ENCODE measurements at regions not wholly inside any gene's neighbourhood (a gene's known extent, or its start where the extent isn't known, plus 50 kb on each side); places are given as distances from the start of the nearest gene placed in this dataset.
A peak's percentile ranks its signal among the peaks of the same experiment; 100 is the strongest.

DNA sequence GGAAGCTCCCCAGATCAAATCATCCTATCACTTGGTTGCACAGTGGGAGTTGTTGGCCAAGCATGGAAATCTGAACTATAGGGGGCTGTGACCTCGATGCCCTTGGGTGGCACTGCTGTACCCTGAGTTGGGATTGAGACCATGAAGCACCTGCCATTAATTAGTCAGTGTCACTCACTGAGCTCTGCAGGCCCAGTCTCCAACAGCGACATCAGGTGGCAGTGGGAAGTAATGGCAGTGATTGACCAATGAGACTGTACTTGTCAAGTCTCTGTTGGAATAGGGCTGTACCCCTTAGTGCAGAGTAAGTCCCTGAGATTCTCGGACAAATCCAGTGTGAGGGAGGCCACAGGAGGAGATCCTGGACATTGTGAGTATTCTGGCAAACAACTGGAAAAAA lies 118.0 kb upstream of the RPL38 start:
- no peak for DNase-seq (ENCODE audit: low spot score)

DNA sequence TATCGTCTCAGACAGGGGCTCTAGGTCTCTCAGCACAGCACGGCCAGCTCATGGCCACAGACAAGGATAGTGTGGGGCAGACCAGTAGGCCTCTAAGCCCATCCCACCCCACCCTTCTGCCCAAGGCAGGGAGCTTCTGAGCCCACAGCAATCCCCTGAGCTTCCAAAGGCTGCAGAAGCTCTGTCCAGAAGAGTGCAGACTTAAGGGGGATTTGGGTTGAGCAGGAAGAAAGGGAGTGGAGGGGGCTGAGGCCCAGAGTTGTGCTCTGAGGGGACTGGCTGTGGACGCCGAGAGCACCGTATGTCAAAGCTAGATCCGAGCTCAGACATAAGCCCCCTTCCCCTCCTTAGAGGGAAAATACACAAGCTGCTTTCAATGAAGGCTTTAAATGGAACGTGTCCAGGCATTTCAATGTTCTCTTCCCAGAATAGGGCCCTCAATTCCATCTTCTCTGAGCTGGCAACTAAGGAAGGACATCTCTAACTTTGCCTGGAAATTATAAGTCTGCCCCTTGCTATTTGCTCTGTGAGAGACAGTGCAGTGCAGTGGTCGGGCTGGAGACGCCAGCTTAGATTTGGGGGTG lies 116.4 kb upstream of the RPL38 start:
- DNase-seq (ENCODE audit: low spot score): no peak

DNA sequence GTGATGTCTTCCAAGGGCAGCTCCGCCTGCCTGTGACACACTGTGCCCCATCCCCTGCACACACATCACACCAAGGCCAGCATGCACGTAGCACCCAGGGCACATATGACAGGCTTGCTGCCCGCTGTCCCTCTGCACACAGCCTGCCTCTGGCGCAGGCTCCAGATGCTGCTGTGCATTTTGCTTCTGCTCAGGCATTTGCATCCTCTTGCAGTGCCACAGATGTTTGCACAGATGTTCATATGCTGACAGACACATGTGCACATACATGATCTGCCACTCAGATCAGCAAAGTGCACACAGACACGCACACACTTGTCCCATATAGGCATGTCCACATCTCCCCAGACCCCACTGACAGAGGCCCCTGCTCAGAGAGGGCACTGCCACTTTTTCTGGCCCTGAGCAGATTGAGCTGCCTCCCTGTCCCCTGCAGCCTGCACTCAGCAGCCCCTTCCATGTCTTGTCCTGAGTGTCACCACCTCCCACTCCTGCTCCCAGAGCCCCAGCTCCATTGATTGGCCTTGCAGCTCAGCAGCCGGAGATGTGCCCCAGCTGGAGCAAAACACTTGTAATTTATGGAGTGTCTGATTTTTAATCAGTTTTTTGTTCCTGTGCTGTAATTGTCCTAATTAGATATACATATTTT lies 115.1 kb upstream of the RPL38 start:
- DNase-seq (ENCODE audit: low spot score): no peak

DNA sequence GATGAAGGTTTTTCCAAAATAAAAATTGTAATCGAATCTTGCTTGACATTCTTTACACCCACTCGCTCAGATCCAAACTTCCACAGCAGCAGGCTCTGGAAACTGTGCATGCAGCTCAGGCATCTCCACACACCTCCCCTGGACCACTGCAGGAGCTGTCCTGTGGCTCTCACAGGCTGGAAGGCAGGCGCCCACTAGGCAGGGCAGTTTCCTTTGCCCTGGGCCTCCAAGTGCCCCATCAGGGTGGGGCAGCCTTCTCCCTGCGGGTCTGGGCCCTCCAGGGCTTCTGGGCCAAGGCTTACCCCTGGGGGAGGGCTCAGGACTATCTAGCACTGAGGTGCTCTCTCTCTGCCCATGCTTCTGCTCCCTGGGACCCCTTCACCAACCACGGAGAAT lies 114.5 kb upstream of the RPL38 start:
- no peak for DNase-seq (ENCODE audit: low spot score)

DNA sequence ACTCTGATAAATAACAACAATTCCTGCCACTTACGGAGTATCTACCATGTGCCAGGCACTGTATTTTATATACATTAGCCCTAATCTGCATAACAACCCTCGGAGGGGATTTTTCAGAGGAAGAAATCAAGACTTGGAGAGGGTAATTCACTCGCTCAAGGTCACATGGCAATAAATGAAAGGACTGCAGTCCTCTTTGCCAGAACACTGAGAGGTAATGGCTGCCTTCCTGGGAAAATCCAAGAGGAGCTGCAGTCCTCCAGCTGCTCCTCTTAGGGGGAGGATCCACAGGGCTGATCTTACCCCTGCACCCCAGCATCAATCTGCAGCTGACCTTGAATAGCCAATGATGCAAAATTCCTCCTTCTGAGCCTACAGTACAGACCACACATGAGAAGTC lies 114.1 kb upstream of the RPL38 start:
- DNase-seq (ENCODE audit: low spot score): no peak

DNA sequence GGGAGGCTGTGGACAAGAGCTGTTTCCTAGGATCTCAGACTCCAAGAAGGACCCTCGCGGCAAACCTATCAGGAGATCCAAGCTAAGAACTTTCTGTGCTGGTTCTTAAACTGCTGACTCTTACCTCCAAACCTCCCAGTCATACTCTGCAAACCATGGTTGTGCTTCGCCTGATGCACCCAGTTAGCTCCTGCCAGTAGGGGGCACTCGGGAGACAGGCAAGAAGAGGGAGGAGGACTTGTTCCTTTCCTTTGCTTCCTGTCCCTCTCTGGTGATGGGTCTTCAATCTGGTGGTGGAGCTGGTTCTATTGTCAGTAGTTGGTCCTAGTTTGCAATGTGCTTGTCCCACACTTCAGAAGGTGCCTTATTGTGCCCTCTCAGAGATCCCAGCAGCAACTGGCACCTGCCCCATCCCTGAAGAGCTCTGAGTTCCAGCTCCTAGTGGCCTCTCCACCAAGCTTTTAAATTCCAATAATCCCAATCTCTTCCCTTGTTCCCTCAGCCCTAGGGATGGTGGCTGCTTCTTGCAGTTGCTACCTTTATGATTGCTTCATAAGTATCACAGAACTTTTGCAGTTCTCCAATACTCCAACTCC lies 113.5 kb upstream of the RPL38 start:
- DNase-seq (ENCODE audit: low spot score): peak; percentile 50

DNA sequence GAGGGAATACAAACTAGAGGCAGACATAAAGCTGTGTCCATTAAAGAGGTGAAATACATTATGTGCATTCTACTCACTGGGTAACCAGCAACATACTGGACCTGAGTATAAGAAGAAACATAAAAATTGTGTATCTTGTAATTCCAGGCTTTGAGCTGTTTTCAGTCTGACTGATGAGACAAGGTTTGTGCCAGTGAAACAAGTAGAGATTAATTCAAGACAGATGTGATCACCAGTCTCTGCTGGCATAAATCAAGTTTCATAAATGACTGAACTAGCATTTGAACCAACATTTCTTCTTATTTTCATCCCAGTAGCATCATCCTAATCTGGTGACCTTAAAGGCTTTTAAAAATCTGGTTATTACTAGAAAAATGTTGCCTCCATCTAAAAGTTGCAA lies 108.8 kb upstream of the RPL38 start:
- no peak for DNase-seq (ENCODE audit: low spot score)

DNA sequence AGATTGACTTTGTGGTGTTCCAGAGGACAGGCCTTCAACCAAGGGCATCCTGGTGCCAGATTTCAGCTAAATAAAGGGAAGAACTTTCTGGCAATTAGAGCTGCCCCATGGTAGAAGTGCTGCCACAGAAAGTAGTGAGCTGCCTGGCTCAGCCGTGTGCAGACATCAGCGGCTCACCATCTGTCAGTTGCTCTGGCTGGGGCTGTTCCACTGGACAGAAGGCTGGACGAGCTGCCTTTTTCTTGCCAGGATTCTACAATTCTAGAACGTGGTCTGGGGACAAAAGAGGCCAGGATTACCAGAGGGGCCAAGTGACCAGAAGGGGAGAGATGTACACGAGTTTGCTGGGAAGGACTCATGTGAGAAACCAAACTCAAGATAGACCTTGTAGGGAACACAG lies 107.0 kb upstream of the RPL38 start:
- no peak for DNase-seq (ENCODE audit: low spot score)

DNA sequence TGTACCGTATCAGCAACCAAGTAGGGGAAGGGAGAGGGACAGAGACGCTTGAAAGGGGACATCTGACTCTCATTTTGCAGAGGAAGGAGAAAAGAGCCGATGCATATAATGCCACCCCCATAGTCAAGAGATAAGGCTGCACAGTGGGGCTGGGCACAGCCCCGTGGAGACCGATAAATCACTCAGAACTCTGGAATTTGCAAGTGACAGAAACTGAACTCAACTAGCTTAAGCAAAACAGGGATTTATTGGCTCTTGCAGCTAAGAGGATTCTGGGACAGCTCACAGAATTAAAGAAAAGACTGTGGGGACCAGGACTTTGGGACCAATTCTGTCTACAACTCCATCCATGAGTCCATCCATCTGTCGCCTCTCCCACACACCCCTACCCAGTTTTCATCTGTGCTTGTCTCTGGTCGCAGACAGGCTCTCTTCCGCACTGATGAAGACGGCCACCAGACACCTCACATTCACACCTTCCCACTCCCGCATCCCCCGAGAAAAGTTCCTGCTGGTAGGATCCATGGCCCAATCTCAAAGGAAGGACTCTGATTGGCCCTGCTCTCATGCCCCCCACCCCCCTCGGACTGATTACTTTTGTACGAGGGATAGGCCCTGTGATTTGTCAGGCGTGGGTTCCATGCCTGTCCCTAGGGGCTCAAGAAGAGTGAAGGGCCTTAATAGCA lies 105.9 kb upstream of the RPL38 start:
- no peak for DNase-seq (ENCODE audit: low spot score)

DNA sequence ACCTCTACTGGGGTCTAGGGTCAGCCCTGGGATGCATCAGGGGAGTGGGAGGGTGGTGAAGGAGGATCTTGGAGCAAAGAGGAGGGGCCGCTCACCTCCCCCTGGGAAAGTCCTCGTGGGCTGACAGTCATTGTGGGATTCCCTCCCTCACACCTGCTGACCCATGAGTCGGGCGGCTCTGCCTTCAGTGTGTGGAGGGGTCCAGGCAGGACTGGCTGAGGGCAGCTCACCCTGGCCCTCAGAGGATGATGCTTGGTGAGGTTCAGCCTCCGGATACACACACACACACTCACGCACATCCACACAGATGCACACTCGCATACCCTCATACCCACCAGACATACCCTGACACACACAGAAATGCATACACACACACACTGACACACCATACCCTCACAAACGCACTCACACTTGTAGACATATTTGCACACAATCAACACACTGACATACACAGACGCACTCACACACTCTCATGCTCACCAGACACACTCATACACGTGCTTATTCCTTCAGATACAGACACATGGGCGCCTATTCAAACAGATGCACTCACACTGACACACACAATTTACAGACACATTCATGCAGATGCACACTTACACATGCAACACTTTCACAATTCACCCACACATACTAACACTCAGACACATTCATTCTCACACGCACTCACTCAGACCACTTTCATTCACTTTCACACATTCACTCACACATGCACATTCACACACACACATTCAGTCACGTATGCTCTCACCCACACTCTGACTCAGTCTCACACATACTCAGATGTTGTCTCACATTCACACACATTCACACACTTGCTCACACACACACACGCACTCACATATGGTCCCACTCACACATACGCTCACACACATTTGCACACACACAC lies 105.1 kb upstream of the RPL38 start:
- no peak for DNase-seq (ENCODE audit: low spot score)

DNA sequence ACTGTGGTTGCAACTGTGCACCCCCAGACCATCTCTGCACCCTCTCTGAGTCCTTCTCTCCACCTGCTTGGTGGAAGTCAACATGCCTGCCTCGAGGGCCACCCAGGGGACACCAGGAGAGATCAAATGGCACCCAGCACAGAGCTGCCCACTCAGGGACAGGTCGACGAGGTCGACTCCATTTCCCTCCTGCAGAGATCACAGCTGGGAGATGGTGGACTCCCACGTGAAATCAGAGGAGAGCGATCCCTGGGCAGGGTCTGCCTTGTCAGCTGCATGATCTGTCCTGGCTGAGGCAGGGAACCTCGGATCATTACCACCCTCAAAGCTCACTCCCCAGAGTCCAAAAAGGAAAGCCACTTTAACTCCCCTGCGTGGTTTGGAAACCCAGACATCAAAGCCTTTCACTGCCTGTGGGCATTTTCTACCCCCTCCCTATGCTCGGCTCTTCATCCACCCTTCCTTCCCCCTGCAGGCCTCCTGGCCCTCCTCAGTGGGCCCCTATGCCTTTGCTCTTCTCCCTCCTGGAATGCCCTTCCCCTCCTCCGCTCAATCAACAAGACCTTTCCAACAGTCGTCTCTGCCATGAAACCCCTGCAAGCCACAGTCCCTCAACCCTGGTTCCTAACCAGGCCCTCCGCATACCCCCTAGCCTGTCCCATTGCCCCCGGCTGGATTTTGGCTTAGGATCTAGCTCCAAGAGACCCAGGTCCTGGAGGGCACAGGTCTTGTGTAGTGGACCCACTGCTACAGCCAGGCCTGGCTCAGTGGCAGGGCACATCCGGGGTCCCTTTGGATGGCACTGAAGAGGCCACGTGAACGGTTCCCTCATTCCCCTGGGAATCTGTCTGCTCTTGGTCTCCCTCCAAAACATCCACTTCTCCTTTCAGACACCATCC lies 103.8 kb upstream of the RPL38 start:
- DNase-seq (ENCODE audit: low spot score): no peak

DNA sequence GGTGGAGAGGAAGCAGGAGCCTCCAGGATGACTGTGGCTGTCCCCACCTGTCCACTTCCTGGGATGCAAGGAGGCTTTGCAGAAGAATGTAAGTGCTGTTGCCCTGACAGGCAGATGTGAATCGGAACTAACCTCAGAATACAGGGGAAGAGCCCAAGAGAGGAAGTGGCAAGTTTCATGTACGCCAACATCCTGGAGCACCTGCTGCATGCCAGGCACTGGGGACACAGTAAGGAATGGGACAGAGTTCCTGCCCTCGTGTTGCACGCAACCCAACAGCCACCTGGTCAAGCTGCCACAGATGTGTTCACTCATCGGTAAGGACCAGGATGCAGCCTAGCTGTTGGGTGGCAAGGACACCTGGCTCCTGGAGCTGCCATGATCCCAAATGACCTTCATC lies 98.6 kb upstream of the RPL38 start:
- no peak for DNase-seq (ENCODE audit: low spot score)

DNA sequence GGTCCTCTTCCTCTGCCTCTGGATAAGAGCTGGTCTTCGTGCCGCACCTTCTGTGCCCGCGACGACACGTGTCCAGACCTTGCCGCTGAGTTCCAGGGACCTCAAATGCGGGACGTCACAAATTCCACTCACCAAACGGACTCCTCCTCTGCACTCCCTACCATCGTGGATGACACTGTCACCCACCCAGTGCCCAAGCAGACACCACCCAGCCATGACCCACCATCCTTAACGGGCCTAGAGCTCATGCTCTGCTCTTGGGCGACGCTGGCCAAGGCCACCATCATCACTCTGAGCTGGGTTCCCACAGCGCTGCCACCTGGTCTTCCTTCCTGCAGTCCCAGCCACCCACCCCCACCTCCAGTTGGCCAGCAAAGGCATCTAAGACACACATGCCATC lies 96.4 kb upstream of the RPL38 start:
- no peak for DNase-seq (ENCODE audit: low spot score)

DNA sequence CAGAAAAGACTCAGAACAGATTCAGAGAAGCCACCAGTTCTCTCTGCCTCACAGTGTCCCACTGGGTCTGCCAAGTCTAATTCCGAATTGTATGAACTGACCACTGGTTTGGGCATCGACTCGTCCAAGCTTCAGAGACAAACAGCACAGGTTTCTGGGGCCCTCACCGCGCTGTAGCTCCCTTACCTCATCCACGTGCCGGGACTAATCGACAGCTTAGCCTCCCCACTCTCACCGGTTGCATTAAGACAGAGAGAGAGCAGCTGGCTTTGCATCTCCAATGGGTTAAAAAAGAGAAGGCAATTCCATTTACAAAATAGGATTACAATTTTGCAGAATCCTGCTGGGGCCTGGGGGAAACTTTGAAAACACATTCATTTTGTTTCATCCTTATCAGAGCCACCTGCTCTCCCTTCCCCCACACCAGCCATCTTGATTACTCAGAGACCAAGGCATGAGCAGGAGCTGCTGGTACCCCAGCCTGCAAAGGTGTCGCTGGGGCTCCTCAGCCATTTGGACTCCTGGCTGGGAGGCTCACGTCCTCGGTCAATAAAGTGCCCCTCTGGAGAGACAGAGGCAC lies 95.3 kb upstream of the RPL38 start:
- no peak for DNase-seq (ENCODE audit: low spot score)

DNA sequence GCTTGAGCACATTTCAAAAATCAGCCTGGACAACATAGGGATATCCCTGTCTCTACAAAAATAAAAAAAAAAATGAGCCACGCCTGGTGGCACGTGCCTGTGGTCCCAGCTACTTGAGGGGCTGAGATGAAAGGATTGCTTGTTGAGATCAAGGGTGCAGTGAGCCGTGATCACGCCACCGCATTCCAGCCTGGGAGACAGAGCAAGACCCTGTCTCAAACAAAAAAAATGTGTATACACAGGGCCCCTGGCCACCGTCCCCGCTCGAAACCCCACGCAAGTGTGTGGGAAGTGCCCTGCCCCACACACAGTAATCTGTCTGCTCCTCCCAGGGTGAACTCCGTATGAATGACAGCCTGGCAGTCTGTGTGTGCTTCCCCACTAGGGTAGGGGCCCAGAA lies 93.0 kb upstream of the RPL38 start:
- no peak for DNase-seq (ENCODE audit: low spot score)

DNA sequence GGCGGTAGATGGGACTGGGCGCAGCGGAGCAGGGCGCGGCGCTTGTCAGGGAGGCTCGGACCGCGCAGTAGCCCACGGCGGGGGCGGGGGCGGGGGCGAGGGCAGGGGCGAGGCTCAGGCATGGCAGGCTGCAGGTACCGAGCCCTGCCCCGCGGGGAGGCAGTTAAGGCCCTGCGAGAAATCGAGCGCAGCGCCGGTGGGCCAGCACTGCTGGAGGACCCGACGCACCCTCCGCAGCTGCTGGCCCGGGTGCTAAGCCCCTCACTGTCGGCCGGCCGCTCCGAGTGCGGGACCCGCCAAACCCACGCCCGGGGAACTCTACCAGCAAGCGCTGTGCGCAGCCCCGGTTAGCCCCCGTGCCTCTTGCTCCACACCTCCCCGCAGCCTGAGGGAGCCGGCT lies 90.2 kb upstream of the RPL38 start:
- no peak for DNase-seq (ENCODE audit: low spot score)

DNA sequence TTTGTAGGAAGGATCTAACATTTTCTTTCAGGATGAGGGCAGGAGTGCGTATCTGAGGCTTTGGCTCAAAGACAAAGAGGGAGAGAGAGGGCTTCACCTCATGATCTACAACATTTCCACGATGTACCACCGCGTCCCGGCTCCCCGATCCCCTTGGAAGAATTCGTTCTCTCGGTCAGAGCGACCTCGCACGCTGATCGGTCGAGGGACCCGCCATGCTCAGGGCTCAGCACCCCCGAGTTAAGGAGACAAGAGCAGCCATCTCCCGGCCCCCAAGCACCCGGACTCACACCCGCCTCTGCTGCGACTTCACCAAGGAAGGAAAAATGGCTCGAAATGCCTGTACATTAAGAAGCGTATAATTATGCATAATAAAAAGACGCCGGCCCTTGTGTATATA lies 89.5 kb upstream of the RPL38 start:
- no peak for DNase-seq (ENCODE audit: low spot score)

DNA sequence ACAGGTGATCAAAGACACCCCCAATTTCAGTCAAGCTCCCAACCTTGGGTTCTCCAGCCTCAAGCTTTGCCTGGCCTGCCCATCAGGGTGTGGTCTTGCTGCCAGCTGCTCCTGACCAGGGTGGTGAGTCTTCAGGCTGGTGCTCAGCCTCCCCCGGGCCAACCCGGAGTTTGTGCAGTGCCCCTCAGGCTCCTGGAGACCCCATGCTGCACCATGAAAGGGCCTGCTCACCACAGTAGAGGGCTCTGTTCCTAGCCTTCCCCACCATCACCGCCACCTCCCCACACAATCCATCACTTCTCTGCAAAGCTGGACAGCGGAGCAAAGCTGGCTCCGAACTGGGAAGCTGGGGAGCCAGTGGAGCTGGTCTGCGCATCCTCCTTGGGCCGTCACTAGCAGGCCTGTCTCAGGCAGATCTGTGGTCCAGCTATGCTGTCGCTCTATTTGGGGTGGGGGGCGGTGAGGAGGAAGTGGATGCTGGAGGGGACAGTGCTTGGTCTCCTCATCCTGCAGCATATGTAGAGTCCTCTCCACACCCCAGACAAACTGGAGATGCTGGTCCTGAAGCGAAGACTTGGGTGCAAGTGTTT lies 88.5 kb upstream of the RPL38 start:
- no peak for DNase-seq (ENCODE audit: low spot score)

DNA sequence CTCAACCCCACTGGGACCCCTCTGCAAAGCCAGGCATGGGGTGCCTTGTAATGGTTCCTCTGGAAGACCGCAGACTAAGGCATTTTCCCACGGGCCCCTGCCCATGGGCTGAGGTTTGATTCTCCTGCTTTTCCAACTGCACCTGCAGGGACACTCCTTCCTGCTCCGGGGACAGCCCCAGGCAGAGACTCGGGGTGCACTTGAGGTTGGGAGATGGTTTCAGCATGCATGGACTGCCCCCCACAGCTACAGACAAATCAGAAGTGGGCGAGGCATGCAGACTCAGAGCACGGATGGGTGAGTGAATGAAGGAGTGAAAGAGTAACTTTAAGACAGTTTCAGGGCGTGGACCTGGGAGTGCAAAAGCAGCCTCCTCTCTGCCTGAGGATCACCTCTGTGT lies 87.9 kb upstream of the RPL38 start:
- DNase-seq (ENCODE audit: low spot score): no peak

DNA sequence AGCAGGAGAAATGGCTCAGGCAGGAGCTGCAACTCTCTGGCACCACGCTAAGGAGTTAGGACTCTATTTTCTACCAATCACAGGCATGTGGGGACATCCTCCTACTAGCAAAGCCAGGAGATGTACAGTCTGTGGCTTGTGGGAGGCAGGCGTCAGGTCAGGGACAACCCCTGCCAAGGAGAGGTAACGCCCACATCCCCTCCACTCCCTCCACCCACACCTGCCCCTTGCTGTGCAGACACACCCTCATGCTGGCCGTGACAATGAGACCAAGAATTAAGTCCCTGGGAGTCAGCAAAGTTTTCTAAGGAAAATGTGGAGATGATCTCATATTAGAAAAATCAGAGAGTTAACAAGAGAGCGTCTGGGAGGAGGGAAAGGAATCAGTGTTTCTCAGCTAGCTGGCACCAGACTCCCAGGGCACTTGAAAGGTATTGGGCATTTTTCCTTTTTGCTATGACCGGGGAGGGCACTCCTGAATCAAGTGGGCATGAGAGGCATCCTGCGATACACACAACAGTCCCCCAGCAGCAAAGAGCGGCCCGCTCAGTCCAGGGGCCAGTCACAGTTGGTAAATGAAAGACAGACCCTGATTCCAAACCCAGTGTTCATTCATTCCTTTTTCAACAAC lies 87.3 kb upstream of the RPL38 start:
- DNase-seq (ENCODE audit: low spot score): no peak
